Raji (cell line): ENCODE measurements at regions not wholly inside any gene's neighbourhood (a gene's known extent, or its start where the extent isn't known, plus 50 kb on each side); places are given as distances from the start of the nearest gene placed in this dataset.

Experiments used
- POLR2A ChIP-seq: IDR thresholded peaks from 2 replicates; pipeline ENCODE4 v1.6.1; 2011; ENCODE audit warnings: low read depth, low read length, control low read depth; ENCODE audit not compliant: insufficient read depth

DNA sequence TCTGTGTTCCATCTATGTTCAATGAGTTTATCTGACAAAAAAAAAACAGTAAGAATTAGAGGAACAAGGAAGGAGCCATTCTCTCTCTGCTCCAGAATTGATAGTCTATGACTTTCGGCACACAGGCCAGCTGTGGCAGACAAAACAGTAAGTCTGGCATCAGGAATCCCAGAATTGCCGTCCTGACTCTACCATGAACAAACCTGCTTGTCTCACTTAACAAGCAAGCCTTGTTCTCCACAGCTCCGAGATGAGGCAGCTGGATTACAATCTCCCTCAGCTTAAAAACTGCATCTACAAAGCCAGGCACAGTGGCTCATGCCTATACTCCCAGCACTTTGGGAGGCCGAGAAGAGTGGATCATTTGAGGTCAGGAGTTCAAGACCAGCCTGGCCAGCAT is 153.6 kb upstream of the TMCC3 start:
- no peak for TF ChIP-seq POLR2A

DNA sequence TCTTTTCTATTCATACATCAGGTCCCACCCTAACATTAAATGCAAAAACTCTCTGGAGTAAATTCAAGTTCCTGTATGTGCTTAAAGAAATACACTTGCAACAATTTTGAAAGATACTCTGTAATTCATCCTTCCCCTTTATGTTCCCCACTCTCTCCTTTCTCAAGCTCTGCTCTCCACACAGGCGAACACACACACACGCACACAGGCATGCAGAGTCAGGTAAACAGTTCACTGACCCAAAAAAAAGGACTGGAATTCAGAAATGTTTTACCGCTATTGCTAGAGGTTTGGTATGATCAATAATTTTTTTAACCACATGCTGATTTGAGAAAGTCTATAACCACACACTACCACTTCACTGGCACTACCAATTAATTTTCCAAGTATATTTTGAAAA is 152.4 kb upstream of the TMCC3 start:
- TF ChIP-seq POLR2A, result no peak

DNA sequence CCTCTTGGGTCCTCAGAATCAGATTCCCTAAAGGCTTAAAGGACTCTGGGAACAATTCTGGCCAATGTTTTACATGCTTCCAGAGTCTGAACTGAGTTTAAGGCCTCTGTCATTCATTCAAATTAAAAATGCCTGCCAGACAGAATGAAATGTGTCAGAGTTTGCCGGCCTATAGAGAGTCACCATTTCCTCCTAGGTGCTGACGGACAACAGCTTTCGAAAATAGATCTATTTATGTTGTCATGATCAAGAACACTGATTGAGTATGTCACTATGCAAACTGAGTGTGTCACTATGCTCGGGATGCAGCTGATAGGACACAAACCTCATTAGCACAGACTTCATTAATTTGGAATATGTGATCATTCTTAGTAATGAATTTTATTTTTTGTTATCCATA is 151.4 kb upstream of the TMCC3 start:
- no peak for TF ChIP-seq POLR2A

DNA sequence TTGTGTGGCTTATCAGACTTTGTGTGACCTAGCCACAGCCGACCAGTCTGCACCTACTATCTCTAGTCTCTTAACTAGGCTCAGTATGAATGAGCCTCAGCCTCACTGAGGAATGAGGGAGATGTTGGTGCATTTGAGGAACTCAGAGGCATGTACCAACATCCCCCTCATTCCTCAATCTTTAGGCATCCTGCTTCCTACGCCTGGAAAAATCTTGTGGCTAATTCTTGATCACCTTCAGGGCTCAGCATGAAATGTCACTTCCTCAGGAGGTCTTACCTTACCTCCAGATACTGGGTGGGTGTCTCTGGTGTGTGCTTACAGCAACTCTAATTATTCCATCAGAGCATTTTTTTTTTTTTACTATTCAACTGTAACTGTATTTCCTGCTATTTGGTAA is 148.8 kb upstream of the TMCC3 start:
- no peak for TF ChIP-seq POLR2A

DNA sequence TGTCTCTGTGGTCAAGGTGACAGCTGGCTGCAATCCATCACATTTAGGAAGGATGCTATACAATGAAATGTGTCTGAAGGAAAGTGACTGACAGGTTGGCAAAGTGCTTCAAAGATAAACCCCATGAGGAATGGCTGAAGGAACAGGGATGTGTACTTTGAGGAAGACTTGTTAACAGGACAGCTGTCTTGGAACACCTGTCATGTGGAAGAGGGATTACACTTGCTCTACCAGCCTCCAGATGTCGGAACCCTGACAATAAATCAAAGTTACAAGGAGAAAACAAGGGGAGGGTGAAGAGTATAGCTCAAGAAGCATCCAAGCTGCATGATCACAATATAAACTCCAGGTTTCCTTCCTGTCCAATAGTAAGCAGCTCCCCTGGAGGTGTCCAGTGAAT is 147.8 kb upstream of the TMCC3 start:
- no peak for TF ChIP-seq POLR2A

DNA sequence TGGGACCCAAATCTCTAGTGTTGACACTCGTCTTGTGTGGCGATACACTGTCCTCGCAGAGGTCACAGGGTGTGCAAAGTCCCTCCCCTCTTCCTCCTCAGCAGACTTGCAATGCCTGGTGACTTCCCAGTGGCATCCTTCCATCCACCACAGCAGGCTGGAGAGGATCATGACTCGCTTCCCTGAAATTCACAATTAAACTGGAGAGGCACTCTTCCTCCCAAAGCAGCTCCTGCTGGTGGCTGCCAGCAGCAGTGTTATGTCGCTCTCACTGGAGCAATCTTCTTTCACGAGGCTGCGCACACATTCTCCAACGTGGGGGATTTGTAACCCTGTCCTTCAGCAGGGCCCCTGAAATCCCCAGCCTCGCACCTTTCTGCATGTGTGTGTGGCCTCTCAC is 145.2 kb upstream of the TMCC3 start:
- TF ChIP-seq POLR2A, result no peak

DNA sequence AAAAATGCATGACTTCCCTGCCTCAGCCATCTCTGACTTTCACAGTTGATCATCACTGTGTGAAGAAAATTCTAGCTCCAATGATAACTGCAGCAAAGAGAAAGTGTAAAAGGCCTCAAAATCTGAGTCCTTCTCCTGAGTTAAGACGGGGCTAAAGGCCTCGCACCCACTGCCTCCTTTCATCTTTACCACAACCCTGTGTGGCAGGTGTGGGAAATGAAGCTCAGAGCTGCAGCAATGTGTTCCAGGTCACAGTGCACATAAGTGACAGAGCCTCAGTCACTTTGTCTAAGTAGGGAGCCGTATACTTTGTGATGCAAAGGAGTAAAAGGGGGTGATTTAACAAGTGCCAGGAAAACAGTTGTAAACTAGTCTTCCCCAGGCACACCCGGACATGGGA is 144.7 kb upstream of the TMCC3 start:
- no peak for TF ChIP-seq POLR2A

DNA sequence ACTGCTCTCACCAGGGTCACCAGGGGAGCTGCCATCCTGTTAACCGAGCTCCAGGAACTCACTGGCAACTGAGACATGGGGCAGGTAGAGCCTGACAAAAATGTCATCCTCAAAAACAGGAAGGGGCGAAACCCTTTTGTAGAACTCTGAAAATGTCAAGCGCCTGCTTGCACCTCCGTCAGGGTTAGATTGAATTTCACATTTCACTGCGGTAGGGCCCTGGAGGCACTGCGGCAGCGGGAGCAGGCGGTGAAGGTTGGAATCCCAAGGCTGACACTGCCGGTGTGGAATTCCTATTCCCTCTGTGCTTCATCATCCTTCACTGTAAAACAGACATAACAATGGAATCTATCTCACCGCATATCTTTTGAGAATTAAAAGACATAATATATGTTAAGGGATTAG is 142.8 kb upstream of the TMCC3 start:
- no peak for TF ChIP-seq POLR2A

DNA sequence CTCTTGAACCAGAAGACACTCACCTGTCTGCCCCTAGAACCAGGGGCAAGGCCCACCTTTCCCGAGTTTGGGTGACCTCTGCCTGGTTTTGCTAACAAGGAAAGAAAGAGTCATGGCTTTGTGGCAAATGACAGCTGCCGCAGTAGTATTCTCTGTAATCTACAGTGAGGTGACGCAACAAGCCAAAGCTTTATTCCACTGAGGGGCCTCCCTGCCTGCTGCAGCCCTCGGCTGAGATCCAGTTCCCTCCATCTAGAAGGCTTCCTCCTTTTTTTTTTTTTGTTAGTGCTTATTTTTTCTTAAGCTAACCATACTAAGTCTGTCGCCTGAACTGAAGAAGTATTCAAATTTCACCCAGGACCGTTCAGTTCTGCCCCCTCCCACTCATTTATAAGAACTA is 142.3 kb upstream of the TMCC3 start:
- no peak for TF ChIP-seq POLR2A

DNA sequence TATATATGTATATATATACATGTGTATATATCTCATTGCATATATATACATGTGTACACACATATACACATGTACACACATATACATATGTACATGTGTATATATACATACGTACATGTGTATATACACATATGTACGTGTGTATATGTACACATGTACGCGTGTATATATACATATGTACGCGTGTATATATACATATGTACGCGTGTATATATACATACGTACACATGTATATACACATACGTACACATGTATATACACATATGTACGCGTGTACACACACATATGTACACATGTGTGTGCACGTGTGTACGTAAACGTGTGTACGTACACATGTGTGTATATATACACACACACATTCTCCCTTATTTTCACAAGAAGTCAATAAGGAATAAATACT is 141.6 kb upstream of the TMCC3 start:
- no peak for TF ChIP-seq POLR2A

DNA sequence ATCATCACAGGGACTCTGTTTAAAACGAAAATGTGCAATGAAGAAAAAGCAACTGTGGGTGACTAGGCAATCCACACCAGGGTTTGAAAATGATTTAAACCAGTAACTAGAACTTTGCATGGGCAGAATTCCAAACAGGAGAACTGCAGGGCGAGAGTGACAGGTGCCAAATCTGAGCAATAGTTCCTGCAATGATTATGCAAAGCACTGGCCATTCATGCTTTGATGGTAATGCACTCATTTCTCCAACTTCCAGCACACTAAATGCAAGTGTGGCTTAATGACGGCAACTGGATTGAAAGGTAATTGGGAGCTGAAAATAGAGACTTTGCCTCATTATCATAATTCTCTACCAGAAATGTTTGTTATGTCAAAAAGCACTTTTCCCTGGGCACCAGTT is 140.5 kb upstream of the TMCC3 start:
- TF ChIP-seq POLR2A, result no peak

DNA sequence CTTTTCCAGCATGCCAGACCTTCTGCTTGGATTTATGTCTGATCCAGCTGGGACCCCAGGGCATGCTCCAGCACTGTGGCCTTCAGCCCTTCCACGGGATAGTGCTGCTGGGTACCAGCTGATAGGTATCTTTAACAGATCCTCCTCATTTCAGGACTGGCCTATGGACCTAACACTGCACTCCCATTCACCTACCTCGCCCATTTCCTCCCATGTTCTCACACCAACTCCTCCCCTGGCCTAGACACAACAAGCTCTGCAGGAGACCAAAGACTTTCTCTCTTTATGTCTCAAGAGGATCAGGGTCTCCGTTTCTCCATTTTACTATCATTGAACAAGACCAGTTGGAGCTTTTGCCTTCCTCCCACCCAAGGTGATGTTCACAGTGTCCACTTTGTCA is 140.0 kb upstream of the TMCC3 start:
- TF ChIP-seq POLR2A, result no peak

DNA sequence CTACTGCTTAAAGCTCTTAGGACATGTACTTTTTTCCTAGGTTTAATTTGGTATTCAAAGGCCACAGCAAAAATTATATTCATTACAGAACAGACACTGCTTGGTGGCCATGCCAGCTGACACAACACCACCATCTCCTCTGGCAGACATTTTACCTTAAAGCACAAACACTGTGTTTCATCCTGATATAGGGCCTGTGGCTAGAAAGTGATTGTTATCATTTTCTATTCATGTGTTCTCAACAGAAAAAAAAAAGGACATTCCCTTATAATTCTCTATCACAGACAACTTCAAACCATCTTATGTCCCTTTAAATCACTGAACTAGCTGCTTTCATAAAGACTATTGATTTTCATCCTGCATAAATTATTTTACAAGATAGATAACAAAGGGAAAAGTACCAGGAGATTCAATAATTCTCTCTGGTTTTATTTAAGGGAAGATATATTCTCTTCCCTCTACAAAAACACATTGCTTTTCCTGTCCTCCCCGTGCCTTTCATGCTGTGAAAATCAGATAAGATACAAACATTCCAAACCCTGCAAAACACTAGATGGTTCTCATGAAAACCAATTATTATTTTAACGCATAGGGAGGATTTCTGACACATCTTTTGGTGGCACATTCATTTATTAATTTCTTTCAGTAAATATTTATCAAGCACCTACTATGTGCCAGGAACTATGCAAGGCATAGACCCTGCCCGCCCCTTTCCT is 139.3 kb upstream of the TMCC3 start:
- TF ChIP-seq POLR2A, result no peak

DNA sequence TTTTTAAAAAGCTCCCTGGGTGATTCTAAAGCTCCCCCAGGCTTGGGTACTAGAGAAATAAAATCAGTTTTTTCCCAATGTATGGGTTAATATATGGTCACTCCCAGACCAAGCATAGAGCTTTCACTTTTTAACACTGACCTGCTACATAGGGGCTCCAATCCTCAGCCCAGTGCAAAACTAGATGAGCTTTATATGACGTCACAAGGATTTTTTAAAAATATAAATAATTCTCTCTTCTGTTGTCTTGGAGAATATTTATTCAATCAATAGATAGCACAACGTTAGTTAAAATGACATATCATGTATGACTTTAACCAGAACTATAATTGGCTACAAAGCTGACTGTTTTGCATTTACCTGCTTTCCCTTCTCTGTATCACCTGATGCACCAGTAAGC is 137.9 kb upstream of the TMCC3 start:
- no peak for TF ChIP-seq POLR2A

DNA sequence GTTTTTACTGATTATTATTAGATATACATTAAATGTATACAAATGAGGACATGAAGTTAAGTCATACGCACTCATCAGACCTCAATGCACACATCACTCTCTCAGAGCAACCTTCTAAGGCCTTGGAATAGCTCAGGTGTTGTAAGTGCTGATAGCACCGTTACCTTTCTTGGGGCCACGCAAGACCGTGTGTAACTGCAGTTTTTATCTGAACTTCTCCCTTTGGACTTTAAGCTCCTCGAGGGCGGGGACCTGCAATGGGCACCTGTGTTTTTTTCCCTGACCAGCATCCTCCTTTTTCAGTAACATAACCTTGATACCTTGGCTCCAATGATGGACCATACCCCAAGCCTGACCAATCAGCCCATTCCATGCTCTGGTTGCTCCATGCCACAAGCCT is 136.5 kb upstream of the TMCC3 start:
- TF ChIP-seq POLR2A, result no peak

DNA sequence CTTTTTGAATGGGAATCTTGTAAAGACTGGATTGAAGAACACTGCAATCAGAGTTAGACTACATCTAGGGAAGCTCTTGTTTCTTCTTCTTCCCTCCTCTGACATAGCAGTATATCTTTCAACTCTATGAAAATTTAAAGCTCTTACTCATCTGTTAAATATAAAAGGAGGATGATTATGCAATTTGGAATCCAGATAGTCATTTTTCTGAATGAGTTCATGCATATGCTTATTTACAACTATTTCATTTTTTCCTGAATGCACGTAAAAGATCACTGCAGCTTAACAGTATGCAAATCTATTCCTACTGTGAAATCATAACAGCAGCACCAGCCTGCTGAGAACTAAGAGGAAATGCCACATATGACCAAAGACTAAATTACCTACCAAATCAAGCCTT is 133.5 kb upstream of the TMCC3 start:
- no peak for TF ChIP-seq POLR2A

DNA sequence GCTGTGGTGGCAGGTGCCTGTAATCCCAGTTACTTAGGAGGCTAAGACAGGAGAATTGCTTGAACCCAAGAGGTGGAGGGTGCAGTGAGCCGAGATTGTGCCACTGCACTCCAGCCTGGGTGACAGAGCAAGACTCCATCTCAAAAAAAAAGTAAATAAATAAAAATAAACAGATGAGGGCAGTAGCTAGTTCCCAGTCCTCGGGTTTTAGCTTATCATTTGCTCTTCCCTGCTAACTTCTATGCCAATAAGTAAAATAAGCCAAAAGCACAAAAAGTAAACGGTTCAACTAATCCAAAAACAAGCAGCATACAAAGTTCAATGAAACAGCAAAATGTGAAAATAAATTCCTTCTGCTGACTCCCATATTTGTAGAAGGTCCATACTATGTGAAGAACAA is 133.0 kb upstream of the TMCC3 start:
- TF ChIP-seq POLR2A, result no peak

DNA sequence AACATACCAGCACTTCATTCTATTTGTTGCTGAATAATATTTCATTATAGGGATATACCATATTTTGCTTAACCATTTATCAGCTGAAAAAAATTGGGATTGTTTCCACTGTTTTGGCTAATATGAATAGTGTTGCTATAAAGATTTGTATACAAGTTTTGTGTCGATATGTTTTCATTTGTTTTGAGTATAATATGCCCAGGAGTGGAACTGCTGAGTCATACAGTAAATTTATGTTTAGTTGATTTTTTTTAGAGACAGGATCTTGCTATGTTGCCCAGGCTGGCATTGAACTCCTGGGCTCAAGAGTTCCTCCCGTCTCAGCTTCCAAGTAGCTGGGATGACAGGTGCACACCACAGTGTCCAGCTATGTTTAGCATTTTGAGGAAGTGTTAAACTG is 131.5 kb upstream of the TMCC3 start:
- no peak for TF ChIP-seq POLR2A

DNA sequence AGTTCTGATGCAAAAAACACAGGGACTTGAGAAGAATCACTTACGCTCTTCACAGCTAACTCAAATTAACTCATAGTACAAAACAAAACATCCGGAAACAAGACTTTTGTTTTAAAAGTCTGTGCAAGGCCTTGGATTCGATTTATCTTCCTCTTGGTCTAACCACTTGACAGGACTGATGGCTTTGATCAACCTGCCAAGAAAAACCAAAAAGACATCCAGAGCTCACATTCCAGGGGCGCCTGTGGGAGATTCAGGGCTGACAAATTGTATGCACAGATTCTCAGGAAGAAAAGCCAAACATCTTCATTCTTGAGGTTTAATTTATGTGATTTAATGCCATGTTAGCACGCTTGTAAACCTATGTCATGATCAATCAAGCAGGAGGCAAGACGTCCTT is 129.1 kb upstream of the TMCC3 start:
- no peak for TF ChIP-seq POLR2A

DNA sequence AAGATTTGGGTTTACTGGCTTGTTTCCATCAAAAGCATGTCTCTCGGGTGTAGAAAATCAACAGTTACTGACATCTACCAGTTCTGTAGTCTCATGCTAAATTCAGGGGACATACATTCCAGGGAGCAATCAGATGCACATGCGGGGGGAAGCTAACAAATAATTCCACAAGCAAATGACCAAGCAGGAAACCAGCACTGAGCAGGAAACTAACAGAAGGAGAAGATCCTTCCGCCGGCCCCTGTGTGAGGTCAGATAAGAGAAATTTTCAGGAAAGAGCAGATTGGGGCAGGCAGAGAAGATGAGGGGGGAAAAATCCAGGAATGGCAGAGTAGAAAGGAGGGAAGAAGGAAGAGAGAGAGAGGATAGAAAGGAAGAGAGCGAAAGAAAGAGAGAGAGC is 127.6 kb upstream of the TMCC3 start:
- TF ChIP-seq POLR2A, result no peak
